IMR-90 (cell line): ENCODE measurements at regions not wholly inside any gene's neighbourhood (a gene's known extent, or its start where the extent isn't known, plus 50 kb on each side); places are given as distances from the start of the nearest gene placed in this dataset.
A peak's percentile ranks its signal among the peaks of the same experiment; 100 is the strongest.

Experiments used
- ATAC-seq: fragments of 200-7000 bp; cut with Tn5 transposase; 2 replicates; pipeline ENCODE4 v1.9.1; 2020; ENCODE audit warnings: low read depth, mild to moderate bottlenecking, moderate library complexity
- BruUV-seq: library from RNA; stranded (reverse); fragments of 400-500 nt; replicated peaks from 2 replicates; lab custom pipeline; 2021; lab: Mats Ljungman, UMichigan
- CTCF ChIA-PET: fragments of 300-600 bp; formaldehyde crosslinking; extraction: SDS; loops from one replicate; lab custom pipeline; 2021; ENCODE audit warnings: antibody characterized with exemption; lab: Yijun Ruan, JAX
- POLR2A ChIA-PET: fragments of 300-600 bp; sonication (Branson Sonifier 250); formaldehyde crosslinking; loops from one replicate; lab custom pipeline; 2022; ENCODE audit warnings: antibody characterized with exemption; ENCODE audit not compliant: unreplicated experiment; lab: Charles Lee
- DNase-seq: peaks from one replicate; pipeline ENCODE4 v3.0.0; 2013
- H2AFZ ChIP-seq: replicated peaks from 2 replicates; pipeline ENCODE3; 2013; ENCODE audit warnings: low read length, mild to moderate bottlenecking; ENCODE audit not compliant: poor library complexity
- H2AK5ac ChIP-seq: 2 replicates; pipeline ENCODE4 v1.6.1; 2013; ENCODE audit warnings: low read depth, low read length, inconsistent platforms
- H2AK9ac ChIP-seq: replicated peaks from 2 replicates; pipeline ENCODE3; 2013; ENCODE audit warnings: mild to moderate bottlenecking, low read depth, low read length, moderate library complexity; ENCODE audit not compliant: poor library complexity
- H2BK120ac ChIP-seq: 2 replicates; pipeline ENCODE4 v1.6.1; 2013; ENCODE audit warnings: low read depth, low read length, inconsistent platforms
- H2BK15ac ChIP-seq: 3 replicates; pipeline ENCODE4 v1.6.1; 2013; ENCODE audit warnings: low read depth, low read length, inconsistent platforms
- H2BK20ac ChIP-seq: 2 replicates; pipeline ENCODE4 v1.6.1; 2013; ENCODE audit warnings: low read depth, mild to moderate bottlenecking, inconsistent platforms, low read length, moderate library complexity
- H2BK5ac ChIP-seq: 2 replicates; pipeline ENCODE4 v1.6.1; 2013; ENCODE audit warnings: mild to moderate bottlenecking, low read depth, low read length, inconsistent platforms; ENCODE audit not compliant: poor library complexity, severe bottlenecking
- H3K14ac ChIP-seq: replicated peaks from 2 replicates; pipeline ENCODE4 v1.6.1; 2013; ENCODE audit warnings: low read depth, low read length, inconsistent platforms
- H3K18ac ChIP-seq: 2 replicates; pipeline ENCODE4 v1.6.1; 2013; ENCODE audit warnings: low read depth, low read length, control low read depth
- H3K23ac ChIP-seq: 2 replicates; pipeline ENCODE4 v1.6.1; 2013; ENCODE audit warnings: low read depth, low read length, inconsistent platforms
- H3K27ac ChIP-seq: 2 replicates; pipeline ENCODE4 v1.5.1; 2013; ENCODE audit warnings: mild to moderate bottlenecking, control low read depth, low read length; ENCODE audit not compliant: insufficient read depth
- H3K27me3 ChIP-seq: 2 replicates; pipeline ENCODE4 v1.6.1; 2013; ENCODE audit warnings: low read length; ENCODE audit not compliant: control insufficient read depth, insufficient read depth
- H3K36me3 ChIP-seq: 2 replicates; pipeline ENCODE4 v1.6.1; 2013; ENCODE audit warnings: low read length, mixed read lengths; ENCODE audit not compliant: control insufficient read depth, insufficient read depth
- H3K4ac ChIP-seq: 2 replicates; pipeline ENCODE4 v1.6.1; 2013; ENCODE audit warnings: low read depth, low read length, inconsistent platforms
- H3K4me1 ChIP-seq: 2 replicates; pipeline ENCODE4 v1.6.1; 2013; ENCODE audit warnings: low read length, mixed read lengths; ENCODE audit not compliant: control insufficient read depth, insufficient read depth
- H3K4me2 ChIP-seq: 2 replicates; pipeline ENCODE4 v1.6.1; 2013; ENCODE audit warnings: low read depth, mild to moderate bottlenecking, control low read depth, low read length, moderate library complexity
- H3K4me3 ChIP-seq: 2 replicates; pipeline ENCODE4 v1.5.1; 2013; ENCODE audit warnings: low read depth, mild to moderate bottlenecking, control low read depth, low read length, moderate library complexity; ENCODE audit not compliant: insufficient read depth
- H3K56ac ChIP-seq: 2 replicates; pipeline ENCODE4 v1.6.1; 2013; ENCODE audit warnings: low read length, inconsistent platforms; ENCODE audit not compliant: insufficient read depth; ENCODE audit errors: extremely low read depth
- H3K79me1 ChIP-seq, 2 experiments: 2 replicates each; pipeline ENCODE4 v1.6.1; 2013; ENCODE audit warnings: low read length in 2 of 2, inconsistent platforms in 1 of 2, low read depth in 1 of 2
- H3K9ac ChIP-seq: 2 replicates; pipeline ENCODE4 v1.6.1; 2013; ENCODE audit warnings: low read depth, low read length, control low read depth
- H3K9me1 ChIP-seq: 2 replicates; pipeline ENCODE4 v1.6.1; 2013; ENCODE audit warnings: low read length, inconsistent platforms; ENCODE audit not compliant: insufficient read depth
- H3K9me3 ChIP-seq: 2 replicates; pipeline ENCODE4 v1.6.1; 2013; ENCODE audit warnings: low read length; ENCODE audit not compliant: control insufficient read depth, insufficient read depth
- H4K20me1 ChIP-seq: 2 replicates; pipeline ENCODE4 v1.6.1; 2013; ENCODE audit warnings: low read length, inconsistent platforms; ENCODE audit not compliant: insufficient read depth
- H4K5ac ChIP-seq: 2 replicates; pipeline ENCODE4 v1.6.1; 2013; ENCODE audit warnings: mild to moderate bottlenecking, low read depth, low read length, control low read depth
- H4K8ac ChIP-seq, 2 experiments: 2 replicates each; pipeline ENCODE4 v1.6.1; 2013; ENCODE audit warnings: low read depth in 2 of 2, low read length in 2 of 2, control low read depth in 1 of 2, inconsistent platforms in 1 of 2
- H4K91ac ChIP-seq: 2 replicates; pipeline ENCODE4 v1.6.1; 2013; ENCODE audit warnings: low read depth, low read length, inconsistent platforms; ENCODE audit not compliant: insufficient read depth
- CEBPB ChIP-seq: IDR thresholded peaks from 2 replicates; pipeline ENCODE4 v1.6.1; 2012; ENCODE audit warnings: low read depth, low read length, improper control_type of control experiment
- CHD1 ChIP-seq: IDR thresholded peaks from 2 replicates; pipeline ENCODE4 v1.6.1; 2012; ENCODE audit warnings: low read depth, low read length, improper control_type of control experiment
- MAFK ChIP-seq: IDR thresholded peaks from 2 replicates; pipeline ENCODE4 v1.6.1; 2012; ENCODE audit warnings: low read depth, low read length, improper control_type of control experiment
- MXI1 ChIP-seq: IDR thresholded peaks from 2 replicates; pipeline ENCODE4 v1.6.1; 2012; ENCODE audit warnings: low read depth, mild to moderate bottlenecking, low read length, moderate library complexity, borderline replicate concordance
- POLR2A ChIP-seq: IDR thresholded peaks from 2 replicates; pipeline ENCODE4 v1.6.1; 2012; ENCODE audit warnings: mild to moderate bottlenecking, low read depth, low read length
- RAD21 ChIP-seq: IDR thresholded peaks from 2 replicates; pipeline ENCODE4 v1.6.1; 2012; ENCODE audit warnings: low read length, improper control_type of control experiment
- WGBS, 2 experiments: methylation state at CpG; one replicate each; pipeline versions ENCODE4 v1.1.5 to v1.1.7; 2013; ENCODE audit warnings: missing lambda C conversion rate in 2 of 2; ENCODE audit not compliant: insufficient read length in 1 of 2; ENCODE audit errors: extremely low coverage in 2 of 2; 5-methylcytosine and 5-hydroxymethylcytosine counted together
- dilution Hi-C: fragments of 300-500 bp; cut with HindIII; formaldehyde crosslinking; loops from one replicate; pipeline ENCODE4 v1.14.3; 2018; ENCODE audit warnings: low sequenced_read_pairs; ENCODE audit not compliant: unreplicated experiment
- in situ Hi-C: fragments of 300-500 bp; cut with MboI; formaldehyde crosslinking; loops from 3 replicates; pipeline ENCODE4 v1.14.3; 2019; ENCODE audit warnings: low sequenced_read_pairs, inconsistent platforms, mixed read lengths
- intact Hi-C: fragments of 100-400 bp; cut with micrococcal nuclease; formaldehyde crosslinking; loops from 2 replicates; pipeline ENCODE4 v1.10.0; 2022
- TF ChIP-seq, protein P1 (sequence below): conservative IDR thresholded peaks from 2 replicates; pipeline ENCODE4 v1.5.1; 2012; ENCODE audit warnings: mild to moderate bottlenecking, low read depth, low read length, improper control_type of control experiment

DNA sequence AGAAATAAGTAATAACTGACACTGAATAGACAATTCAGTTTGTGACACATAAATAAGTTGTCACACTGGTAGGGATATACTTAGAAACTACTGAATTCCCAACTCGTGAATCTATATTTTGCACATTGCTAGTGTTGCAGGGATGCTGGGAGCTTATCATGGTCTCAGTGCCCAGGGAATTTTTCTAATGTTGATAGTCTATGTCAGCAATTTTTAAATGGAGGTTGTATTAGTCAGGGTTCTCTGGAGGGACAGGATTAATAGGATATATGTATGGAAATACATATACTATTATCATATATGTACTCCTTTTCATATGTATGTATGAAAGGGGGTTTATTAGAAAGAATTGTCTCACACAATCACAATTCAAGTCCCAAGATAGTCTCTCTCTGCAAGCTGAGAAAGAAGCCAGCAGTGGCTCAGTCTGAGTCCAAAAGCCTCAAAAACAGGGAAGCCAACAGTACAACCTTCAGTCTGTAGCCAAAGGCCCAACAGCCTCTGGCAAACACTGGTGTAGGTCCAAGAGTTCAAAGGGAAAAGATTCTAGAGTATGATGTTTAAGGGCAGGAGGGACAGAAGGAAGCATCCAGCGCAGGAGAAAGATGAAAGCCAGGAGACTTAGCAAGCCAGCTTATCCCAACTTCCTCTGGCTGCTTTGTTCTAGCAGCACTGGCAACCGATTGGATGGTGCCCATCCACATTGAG is 980.9 kb upstream of the GJE1 start:
- in situ Hi-C loops (no loop called here), intact Hi-C loops (no loop called here), dilution Hi-C loops (no loop called here)
- H2AFZ ChIP-seq = no peak overlapping the region
- H2BK5ac ChIP-seq = no peak overlapping the region
- H2BK120ac ChIP-seq = no peak overlapping the region
- no peaks in the 10 kb centered on the region for H3K36me3 ChIP-seq
- no peak for DNase-seq
- no peak overlapping the region for H3K9ac ChIP-seq
- no peak overlapping the region for H3K23ac ChIP-seq
- ChIA-PET CTCF (no interaction called here), POLR2A (no interaction called here)
- no peak overlapping the region for H2BK15ac ChIP-seq
- H3K27ac ChIP-seq = no peak overlapping the region
- H3K56ac ChIP-seq = no peak overlapping the region
- no peak overlapping the region for H3K4me3 ChIP-seq
- H3K9me3 ChIP-seq = 0 out of 2 replicates have a peak, but pooled peaks cover 1% of the 10 kb centered on the region
- no peak overlapping the region for H4K91ac ChIP-seq
- H3K27me3 ChIP-seq = no peaks in the 10 kb centered on the region
- H3K18ac ChIP-seq = no peak overlapping the region
- no peaks in the 10 kb centered on the region for H3K4me1 ChIP-seq
- no peak overlapping the region for H4K5ac ChIP-seq
- H2AK5ac ChIP-seq = no peak overlapping the region
- H3K79me1 ChIP-seq = no peaks in the 10 kb centered on the region
- TF ChIP-seq CEBPB (no peak), POLR2A (no peak), MXI1 (no peak), MAFK (peak; percentile 71), CHD1 (no peak), RAD21 (no peak)
- TF ChIP-seq, protein P1, sequence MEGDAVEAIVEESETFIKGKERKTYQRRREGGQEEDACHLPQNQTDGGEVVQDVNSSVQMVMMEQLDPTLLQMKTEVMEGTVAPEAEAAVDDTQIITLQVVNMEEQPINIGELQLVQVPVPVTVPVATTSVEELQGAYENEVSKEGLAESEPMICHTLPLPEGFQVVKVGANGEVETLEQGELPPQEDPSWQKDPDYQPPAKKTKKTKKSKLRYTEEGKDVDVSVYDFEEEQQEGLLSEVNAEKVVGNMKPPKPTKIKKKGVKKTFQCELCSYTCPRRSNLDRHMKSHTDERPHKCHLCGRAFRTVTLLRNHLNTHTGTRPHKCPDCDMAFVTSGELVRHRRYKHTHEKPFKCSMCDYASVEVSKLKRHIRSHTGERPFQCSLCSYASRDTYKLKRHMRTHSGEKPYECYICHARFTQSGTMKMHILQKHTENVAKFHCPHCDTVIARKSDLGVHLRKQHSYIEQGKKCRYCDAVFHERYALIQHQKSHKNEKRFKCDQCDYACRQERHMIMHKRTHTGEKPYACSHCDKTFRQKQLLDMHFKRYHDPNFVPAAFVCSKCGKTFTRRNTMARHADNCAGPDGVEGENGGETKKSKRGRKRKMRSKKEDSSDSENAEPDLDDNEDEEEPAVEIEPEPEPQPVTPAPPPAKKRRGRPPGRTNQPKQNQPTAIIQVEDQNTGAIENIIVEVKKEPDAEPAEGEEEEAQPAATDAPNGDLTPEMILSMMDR = no peak
- BruUV-seq = no TSS peak
- no peak overlapping the region for H3K4me2 ChIP-seq
- H3K4ac ChIP-seq = no peak overlapping the region
- H4K8ac ChIP-seq = no peak overlapping the region
- no peak for ATAC-seq
- H3K14ac ChIP-seq = no peak overlapping the region
- WGBS, 2 experiments = 100% methylated on average over 1 of the region's 3 CpGs; no CpG with 5 or more reads in 1 of the 2 experiments
- H2AK9ac ChIP-seq = no peak overlapping the region
- H4K20me1 ChIP-seq = no peaks in the 10 kb centered on the region
- no peak overlapping the region for H2BK20ac ChIP-seq
- no peaks in the 10 kb centered on the region for H3K9me1 ChIP-seq
